WTC11 (cell line): ENCODE measurements at regions not wholly inside any gene's neighbourhood (a gene's known extent, or its start where the extent isn't known, plus 50 kb on each side); places are given as distances from the start of the nearest gene placed in this dataset.

Source experiments
- ATAC-seq: fragments of 200-7000 bp; cut with Tn5 transposase; 2 replicates; pipeline ENCODE4 v1.10.0; 2021; ENCODE audit warnings: mild to moderate bottlenecking, moderate library complexity
- CTCF ChIA-PET: fragments of 300-600 bp; sonication (Branson Sonifier 250); formaldehyde crosslinking; loops from one replicate; lab custom pipeline; 2021; ENCODE audit warnings: antibody characterized with exemption; lab: Charles Lee
- POLR2A ChIA-PET: fragments of 350-600 bp; sonication (Branson Sonifier 250); formaldehyde crosslinking; loops from one replicate; lab custom pipeline; 2021; ENCODE audit warnings: antibody characterized with exemption; lab: Charles Lee
- DNase-seq: peaks from one replicate; pipeline ENCODE4 v3.0.0; 2021; ENCODE audit warnings: low spot score
- H3K27ac Mint-ChIP-seq: 2 replicates; pipeline ENCODE4 v1.8.0; 2021; ENCODE audit warnings: mixed read lengths
- H3K27me3 Mint-ChIP-seq: 2 replicates; pipeline ENCODE4 v1.8.0; 2021; ENCODE audit warnings: low read depth, mild to moderate bottlenecking, moderate library complexity, mixed read lengths
- H3K36me3 Mint-ChIP-seq: 2 replicates; pipeline ENCODE4 v1.8.0; 2021; ENCODE audit warnings: mixed read lengths
- H3K4me1 Mint-ChIP-seq: 2 replicates; pipeline ENCODE4 v1.8.0; 2022; ENCODE audit warnings: mixed read lengths
- H3K4me3 Mint-ChIP-seq: 2 replicates; pipeline ENCODE4 v1.8.0; 2021; ENCODE audit warnings: mild to moderate bottlenecking, moderate library complexity, mixed read lengths
- H3K9me3 Mint-ChIP-seq: 2 replicates; pipeline ENCODE4 v1.8.0; 2021; ENCODE audit warnings: mixed read lengths
- FOXJ3 ChIP-seq: sonication (generic); formaldehyde crosslinking; IDR thresholded peaks from 2 replicates; pipeline ENCODE4 v1.9.0; 2021; ENCODE audit warnings: missing genetic modification reagents, mild to moderate bottlenecking, borderline replicate concordance
- FOXK1 ChIP-seq: sonication (generic); formaldehyde crosslinking; IDR thresholded peaks from 2 replicates; pipeline ENCODE4 v1.8.0; 2022; ENCODE audit warnings: mild to moderate bottlenecking, moderate library complexity, missing genetic modification reagents
- JUN ChIP-seq: sonication (generic); formaldehyde crosslinking; IDR thresholded peaks from 2 replicates; pipeline ENCODE4 v1.8.0; 2023; ENCODE audit warnings: mild to moderate bottlenecking, missing genetic modification reagents
- KAT7 ChIP-seq: sonication (generic); formaldehyde crosslinking; IDR thresholded peaks from 2 replicates; pipeline ENCODE4 v1.8.1; 2023; ENCODE audit warnings: missing genetic modification reagents, mild to moderate bottlenecking, borderline replicate concordance
- NFATC4 ChIP-seq: fragments of 250-450 bp; sonication (Bioruptor Pico); IDR thresholded peaks from 2 replicates; pipeline ENCODE4 v1.9.0; 2021; ENCODE audit warnings: mild to moderate bottlenecking
- PRRX2 ChIP-seq: fragments of 250-450 bp; sonication (Bioruptor Pico); IDR thresholded peaks from 2 replicates; pipeline ENCODE4 v1.8.0; 2021; ENCODE audit warnings: mild to moderate bottlenecking
- RORB ChIP-seq: fragments of 250-450 bp; sonication (Bioruptor Pico); IDR thresholded peaks from 2 replicates; pipeline ENCODE4 v1.9.0; 2021; ENCODE audit warnings: mild to moderate bottlenecking
- TEAD4 ChIP-seq: sonication (generic); formaldehyde crosslinking; IDR thresholded peaks from 2 replicates; pipeline ENCODE4 v1.8.0; 2022; ENCODE audit warnings: mild to moderate bottlenecking, missing genetic modification reagents
- ZBTB21 ChIP-seq: sonication (generic); formaldehyde crosslinking; IDR thresholded peaks from 2 replicates; pipeline ENCODE4 v1.8.1; 2023; ENCODE audit warnings: mild to moderate bottlenecking, missing genetic modification reagents, borderline replicate concordance
- ZNF138 ChIP-seq: sonication (generic); formaldehyde crosslinking; conservative IDR thresholded peaks from 2 replicates; pipeline ENCODE4 v1.8.1; 2022; ENCODE audit warnings: mild to moderate bottlenecking, moderate library complexity, missing genetic modification reagents
- ZNF281 ChIP-seq: sonication (generic); formaldehyde crosslinking; IDR thresholded peaks from 2 replicates; pipeline ENCODE4 v1.8.0; 2023; ENCODE audit warnings: mild to moderate bottlenecking, missing genetic modification reagents
- ZNF317 ChIP-seq: sonication (generic); formaldehyde crosslinking; IDR thresholded peaks from 2 replicates; pipeline ENCODE4 v1.8.1; 2023; ENCODE audit warnings: low read depth, mild to moderate bottlenecking, moderate library complexity, missing genetic modification reagents, borderline replicate concordance
- TF ChIP-seq, protein P1 (sequence below): sonication (generic); formaldehyde crosslinking; IDR thresholded peaks from 2 replicates; pipeline ENCODE4 v1.8.0; 2022; ENCODE audit warnings: mild to moderate bottlenecking, missing genetic modification reagents
- TF ChIP-seq, protein P2 (sequence below): fragments of 200-600 bp; IDR thresholded peaks from 2 replicates; pipeline ENCODE4 v1.8.0; 2022; ENCODE audit warnings: antibody characterized with exemption
- TF ChIP-seq, protein P3 (sequence below): sonication (generic); formaldehyde crosslinking; IDR thresholded peaks from 2 replicates; pipeline ENCODE4 v1.8.1; 2023; ENCODE audit warnings: mild to moderate bottlenecking, missing genetic modification reagents
- TF ChIP-seq, protein P4 (sequence below): sonication (generic); formaldehyde crosslinking; IDR thresholded peaks from 2 replicates; pipeline ENCODE4 v1.8.1; 2022; ENCODE audit warnings: mild to moderate bottlenecking, moderate library complexity, missing genetic modification reagents
- TF ChIP-seq, protein P5 (sequence below): sonication (generic); formaldehyde crosslinking; conservative IDR thresholded peaks from 2 replicates; pipeline ENCODE4 v1.8.1; 2022; ENCODE audit warnings: mild to moderate bottlenecking, missing genetic modification reagents
- TF ChIP-seq, protein P6 (sequence below): sonication (generic); formaldehyde crosslinking; IDR thresholded peaks from 2 replicates; pipeline ENCODE4 v1.8.1; 2022; ENCODE audit warnings: low read depth, mild to moderate bottlenecking, moderate library complexity, missing genetic modification reagents, borderline replicate concordance

DNA sequence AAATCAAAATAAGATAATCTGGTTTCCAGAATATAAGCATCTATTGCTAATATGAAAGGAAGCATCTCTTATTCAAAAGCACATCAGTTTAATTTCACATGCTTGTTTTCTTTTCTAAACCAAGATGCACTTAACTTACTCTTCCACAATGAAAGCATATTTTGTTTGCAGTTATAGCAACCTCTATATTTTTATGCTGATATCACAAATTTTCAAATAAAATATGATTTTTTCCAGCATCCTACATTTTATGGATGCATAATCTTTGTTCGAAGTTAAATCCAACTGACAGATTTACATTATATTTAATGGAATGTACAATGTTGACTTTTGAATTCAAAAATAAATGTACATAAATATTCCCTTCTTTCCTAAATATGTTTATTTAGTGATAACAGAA, 978.3 kb upstream of the B3GALT2 start:
- Mint-ChIP-seq H3K4me3 (no peak overlapping the region), H3K4me1 (no peaks in the 10 kb centered on the region), H3K9me3 (peaks cover 3% of the 10 kb centered on the region; the same call in 1 of the 2 replicates), H3K27ac (no peak overlapping the region), H3K36me3 (no peaks in the 10 kb centered on the region), H3K27me3 (no peaks in the 10 kb centered on the region)
- ChIA-PET POLR2A (no interaction called here), CTCF (no interaction called here)
- TF ChIP-seq KAT7 (CRISPR knock-in tag) (no peak), FOXJ3 (CRISPR knock-in tag) (no peak), JUN (no peak), PRRX2 (CRISPR knock-in tag) (no peak), ZNF138 (CRISPR knock-in tag) (no peak), ZNF281 (CRISPR knock-in tag) (no peak), RORB (CRISPR knock-in tag) (no peak), NFATC4 (CRISPR knock-in tag) (no peak), TEAD4 (CRISPR knock-in tag) (no peak), FOXK1 (no peak), ZNF317 (CRISPR knock-in tag) (no peak), ZBTB21 (CRISPR knock-in tag) (no peak)
- TF ChIP-seq, protein P1, sequence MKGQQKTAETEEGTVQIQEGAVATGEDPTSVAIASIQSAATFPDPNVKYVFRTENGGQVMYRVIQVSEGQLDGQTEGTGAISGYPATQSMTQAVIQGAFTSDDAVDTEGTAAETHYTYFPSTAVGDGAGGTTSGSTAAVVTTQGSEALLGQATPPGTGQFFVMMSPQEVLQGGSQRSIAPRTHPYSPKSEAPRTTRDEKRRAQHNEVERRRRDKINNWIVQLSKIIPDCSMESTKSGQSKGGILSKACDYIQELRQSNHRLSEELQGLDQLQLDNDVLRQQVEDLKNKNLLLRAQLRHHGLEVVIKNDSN: no peak
- TF ChIP-seq, protein P2, sequence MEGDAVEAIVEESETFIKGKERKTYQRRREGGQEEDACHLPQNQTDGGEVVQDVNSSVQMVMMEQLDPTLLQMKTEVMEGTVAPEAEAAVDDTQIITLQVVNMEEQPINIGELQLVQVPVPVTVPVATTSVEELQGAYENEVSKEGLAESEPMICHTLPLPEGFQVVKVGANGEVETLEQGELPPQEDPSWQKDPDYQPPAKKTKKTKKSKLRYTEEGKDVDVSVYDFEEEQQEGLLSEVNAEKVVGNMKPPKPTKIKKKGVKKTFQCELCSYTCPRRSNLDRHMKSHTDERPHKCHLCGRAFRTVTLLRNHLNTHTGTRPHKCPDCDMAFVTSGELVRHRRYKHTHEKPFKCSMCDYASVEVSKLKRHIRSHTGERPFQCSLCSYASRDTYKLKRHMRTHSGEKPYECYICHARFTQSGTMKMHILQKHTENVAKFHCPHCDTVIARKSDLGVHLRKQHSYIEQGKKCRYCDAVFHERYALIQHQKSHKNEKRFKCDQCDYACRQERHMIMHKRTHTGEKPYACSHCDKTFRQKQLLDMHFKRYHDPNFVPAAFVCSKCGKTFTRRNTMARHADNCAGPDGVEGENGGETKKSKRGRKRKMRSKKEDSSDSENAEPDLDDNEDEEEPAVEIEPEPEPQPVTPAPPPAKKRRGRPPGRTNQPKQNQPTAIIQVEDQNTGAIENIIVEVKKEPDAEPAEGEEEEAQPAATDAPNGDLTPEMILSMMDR: no peak
- TF ChIP-seq, protein P3, sequence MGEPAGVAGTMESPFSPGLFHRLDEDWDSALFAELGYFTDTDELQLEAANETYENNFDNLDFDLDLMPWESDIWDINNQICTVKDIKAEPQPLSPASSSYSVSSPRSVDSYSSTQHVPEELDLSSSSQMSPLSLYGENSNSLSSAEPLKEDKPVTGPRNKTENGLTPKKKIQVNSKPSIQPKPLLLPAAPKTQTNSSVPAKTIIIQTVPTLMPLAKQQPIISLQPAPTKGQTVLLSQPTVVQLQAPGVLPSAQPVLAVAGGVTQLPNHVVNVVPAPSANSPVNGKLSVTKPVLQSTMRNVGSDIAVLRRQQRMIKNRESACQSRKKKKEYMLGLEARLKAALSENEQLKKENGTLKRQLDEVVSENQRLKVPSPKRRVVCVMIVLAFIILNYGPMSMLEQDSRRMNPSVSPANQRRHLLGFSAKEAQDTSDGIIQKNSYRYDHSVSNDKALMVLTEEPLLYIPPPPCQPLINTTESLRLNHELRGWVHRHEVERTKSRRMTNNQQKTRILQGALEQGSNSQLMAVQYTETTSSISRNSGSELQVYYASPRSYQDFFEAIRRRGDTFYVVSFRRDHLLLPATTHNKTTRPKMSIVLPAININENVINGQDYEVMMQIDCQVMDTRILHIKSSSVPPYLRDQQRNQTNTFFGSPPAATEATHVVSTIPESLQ (CRISPR knock-in tag): no peak
- TF ChIP-seq, protein P4, sequence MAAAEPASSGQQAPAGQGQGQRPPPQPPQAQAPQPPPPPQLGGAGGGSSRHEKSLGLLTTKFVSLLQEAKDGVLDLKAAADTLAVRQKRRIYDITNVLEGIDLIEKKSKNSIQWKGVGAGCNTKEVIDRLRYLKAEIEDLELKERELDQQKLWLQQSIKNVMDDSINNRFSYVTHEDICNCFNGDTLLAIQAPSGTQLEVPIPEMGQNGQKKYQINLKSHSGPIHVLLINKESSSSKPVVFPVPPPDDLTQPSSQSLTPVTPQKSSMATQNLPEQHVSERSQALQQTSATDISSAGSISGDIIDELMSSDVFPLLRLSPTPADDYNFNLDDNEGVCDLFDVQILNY: no peak
- TF ChIP-seq, protein P5, sequence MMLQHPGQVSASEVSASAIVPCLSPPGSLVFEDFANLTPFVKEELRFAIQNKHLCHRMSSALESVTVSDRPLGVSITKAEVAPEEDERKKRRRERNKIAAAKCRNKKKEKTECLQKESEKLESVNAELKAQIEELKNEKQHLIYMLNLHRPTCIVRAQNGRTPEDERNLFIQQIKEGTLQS (CRISPR knock-in tag): no peak
- TF ChIP-seq, protein P6, sequence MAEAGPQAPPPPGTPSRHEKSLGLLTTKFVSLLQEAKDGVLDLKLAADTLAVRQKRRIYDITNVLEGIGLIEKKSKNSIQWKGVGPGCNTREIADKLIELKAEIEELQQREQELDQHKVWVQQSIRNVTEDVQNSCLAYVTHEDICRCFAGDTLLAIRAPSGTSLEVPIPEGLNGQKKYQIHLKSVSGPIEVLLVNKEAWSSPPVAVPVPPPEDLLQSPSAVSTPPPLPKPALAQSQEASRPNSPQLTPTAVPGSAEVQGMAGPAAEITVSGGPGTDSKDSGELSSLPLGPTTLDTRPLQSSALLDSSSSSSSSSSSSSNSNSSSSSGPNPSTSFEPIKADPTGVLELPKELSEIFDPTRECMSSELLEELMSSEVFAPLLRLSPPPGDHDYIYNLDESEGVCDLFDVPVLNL: no peak
- DNase-seq (no peak), ATAC-seq (no peak)
